ENCODE measurements at regions not wholly inside any gene's neighbourhood (a gene's known extent, or its start where the extent isn't known, plus 50 kb on each side); places are given as distances from the start of the nearest gene placed in this dataset.
"Not testable (repeated sequence)": the region's sequence is repeated elsewhere in the genome, so short reads cannot be mapped to it uniquely, and the experiment has no call there.

GRCh38 chr14:81767266-81767995 is 233.8 kb upstream of the SEL1L start:
- H3K9me3 ChIP-seq (ENCODE audit: control insufficient read depth, insufficient read depth, low read length): no peaks in the 10 kb centered on the region
- H3K4me3 ChIP-seq (ENCODE audit: low read length): no peak overlapping the region
- TF ChIP-seq CTCF (IDR thresholded peaks at IDR 0.05): no peak
- DNase-seq (no peak), ATAC-seq (no peak)
- H3K27me3 ChIP-seq (ENCODE audit: control insufficient read depth, insufficient read depth, low read length): no peaks in the 10 kb centered on the region
- Mint-ChIP-seq H3K27ac (no peak overlapping the region), H3K4me1 (no peaks in the 10 kb centered on the region), H3K4me3 (no peak overlapping the region), H3K27me3 (ENCODE audit: low read depth in 2 of 2) (no peaks in the 10 kb centered on the region), H3K9me3 (peaks cover 5 to 8% of the 10 kb centered on the region in 2 donors), H3K36me3 (no peaks in the 10 kb centered on the region)
- no peak overlapping the region for H3K27ac ChIP-seq (ENCODE audit: low read length)
- no peaks in the 10 kb centered on the region for H3K36me3 ChIP-seq (ENCODE audit: control insufficient read depth, insufficient read depth, low read length)
- 83% methylated on average over 1 of the region's 2 CpGs for WGBS (ENCODE audit: insufficient coverage)
- H3K4me1 ChIP-seq (ENCODE audit: control insufficient read depth, insufficient read depth, low read length): no peaks in the 10 kb centered on the region
- intact Hi-C loops (cut with micrococcal nuclease): no loop called here

- TF ChIP-seq CTCF (IDR thresholded peaks at IDR 0.05): no peak
- Mint-ChIP-seq H3K36me3 (no peaks in the 10 kb centered on the region), H3K4me3 (no peak overlapping the region), H3K9me3 (peaks cover 4 to 11% of the 10 kb centered on the region in 2 donors), H3K27ac (no peak overlapping the region), H3K27me3 (ENCODE audit: low read depth in 2 of 2) (no peaks in the 10 kb centered on the region), H3K4me1 (no peaks in the 10 kb centered on the region)
- H3K36me3 ChIP-seq (ENCODE audit: control insufficient read depth, insufficient read depth, low read length): no peaks in the 10 kb centered on the region
- no peak overlapping the region for H3K27ac ChIP-seq (ENCODE audit: low read length)
- no peak for DNase-seq
- intact Hi-C loops (cut with micrococcal nuclease): no loop called here
- H3K4me3 ChIP-seq (ENCODE audit: low read length): no peak overlapping the region
- no peaks in the 10 kb centered on the region for H3K4me1 ChIP-seq (ENCODE audit: control insufficient read depth, insufficient read depth, low read length)
- no peaks in the 10 kb centered on the region for H3K9me3 ChIP-seq (ENCODE audit: control insufficient read depth, insufficient read depth, low read length)
- H3K27me3 ChIP-seq (ENCODE audit: control insufficient read depth, insufficient read depth, low read length): no peaks in the 10 kb centered on the region
- no peak for ATAC-seq
Measured at GRCh38 chr14:81771651-81772275, 238.1 kb upstream of the SEL1L start.

DNA sequence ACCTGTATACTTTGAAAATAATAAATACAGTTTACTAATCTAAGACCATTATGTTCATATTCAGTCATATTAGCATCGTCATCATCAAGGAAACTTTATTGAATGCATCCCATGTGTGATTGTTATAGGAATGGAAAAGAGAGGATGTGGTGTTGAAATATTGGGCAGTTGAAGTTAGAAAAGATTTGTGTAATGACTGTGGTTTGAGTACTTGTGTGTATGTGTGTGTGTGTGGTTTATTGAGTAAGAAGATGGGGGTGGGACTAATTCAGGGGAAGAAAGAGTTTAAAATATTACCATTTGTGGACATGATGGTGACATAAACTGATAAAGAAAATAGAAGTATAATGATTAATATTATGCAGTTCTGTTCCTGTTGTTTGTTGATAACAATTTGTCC is 238.7 kb upstream of the SEL1L start:
- ATAC-seq: no peak
- H3K4me3 ChIP-seq (ENCODE audit: low read length): no peak overlapping the region
- Mint-ChIP-seq H3K27me3 (ENCODE audit: low read depth in 2 of 2) (no peaks in the 10 kb centered on the region), H3K4me1 (no peaks in the 10 kb centered on the region), H3K4me3 (no peak overlapping the region), H3K9me3 (peaks cover 0 to 8% of the 10 kb centered on the region in 2 donors), H3K27ac (no peak overlapping the region), H3K36me3 (no peaks in the 10 kb centered on the region)
- no peaks in the 10 kb centered on the region for H3K4me1 ChIP-seq (ENCODE audit: control insufficient read depth, insufficient read depth, low read length)
- no peak for DNase-seq
- no peaks in the 10 kb centered on the region for H3K27me3 ChIP-seq (ENCODE audit: control insufficient read depth, insufficient read depth, low read length)
- intact Hi-C loops (cut with micrococcal nuclease): no loop called here
- no peaks in the 10 kb centered on the region for H3K9me3 ChIP-seq (ENCODE audit: control insufficient read depth, insufficient read depth, low read length)
- WGBS (ENCODE audit: insufficient coverage): 100% methylated on average over 1 of the region's 1 CpG
- H3K27ac ChIP-seq (ENCODE audit: low read length): no peak overlapping the region
- TF ChIP-seq CTCF (IDR thresholded peaks at IDR 0.05): no peak
- no peaks in the 10 kb centered on the region for H3K36me3 ChIP-seq (ENCODE audit: control insufficient read depth, insufficient read depth, low read length)

DNA sequence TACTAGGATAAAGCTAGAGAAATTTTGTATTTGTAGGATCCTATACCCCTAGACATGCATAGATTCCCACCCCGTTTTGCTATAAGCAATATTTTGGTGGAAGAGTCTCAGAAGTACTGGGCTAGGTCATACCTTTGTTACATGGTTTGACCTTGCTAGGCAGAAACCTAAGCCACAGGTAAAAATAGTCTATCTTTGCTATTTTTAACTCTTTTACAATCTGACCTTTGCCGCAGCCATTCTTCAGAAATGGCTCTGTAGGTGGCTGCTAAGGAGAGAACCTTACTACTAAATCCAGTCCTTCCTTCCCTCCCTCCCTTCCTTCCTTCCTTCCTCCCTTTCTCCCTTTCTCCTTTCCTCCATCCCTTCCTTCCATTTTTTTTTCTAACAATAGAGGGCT is 242.9 kb upstream of the SEL1L start:
- H3K9me3 Mint-ChIP-seq: peaks cover 7 to 8% of the 10 kb centered on the region in 2 donors
- no peak overlapping the region for H3K27ac Mint-ChIP-seq
- no peak for ATAC-seq
- no peaks in the 10 kb centered on the region for H3K4me1 Mint-ChIP-seq
- H3K4me1 ChIP-seq (ENCODE audit: control insufficient read depth, insufficient read depth, low read length): no peaks in the 10 kb centered on the region
- H3K27ac ChIP-seq (ENCODE audit: low read length): no peak overlapping the region
- no peak for TF ChIP-seq CTCF (IDR thresholded peaks at IDR 0.05)
- H3K27me3 Mint-ChIP-seq (ENCODE audit: low read depth in 2 of 2): no peaks in the 10 kb centered on the region
- no peak overlapping the region for H3K4me3 Mint-ChIP-seq
- no peak for DNase-seq
- no peaks in the 10 kb centered on the region for H3K36me3 Mint-ChIP-seq
- intact Hi-C loops (cut with micrococcal nuclease): no loop called here
- H3K27me3 ChIP-seq (ENCODE audit: control insufficient read depth, insufficient read depth, low read length): no peaks in the 10 kb centered on the region
- 100% methylated on average over 2 of the region's 2 CpGs for WGBS (ENCODE audit: insufficient coverage)
- no peaks in the 10 kb centered on the region for H3K36me3 ChIP-seq (ENCODE audit: control insufficient read depth, insufficient read depth, low read length)
- H3K4me3 ChIP-seq (ENCODE audit: low read length): no peak overlapping the region
- H3K9me3 ChIP-seq (ENCODE audit: control insufficient read depth, insufficient read depth, low read length): no peaks in the 10 kb centered on the region

GRCh38 chr14:81781798-81782197 is 248.1 kb upstream of the SEL1L start:
- H3K36me3 Mint-ChIP-seq; H3K4me3 Mint-ChIP-seq; H3K4me1 ChIP-seq (ENCODE audit: control insufficient read depth, insufficient read depth, low read length); H3K27ac Mint-ChIP-seq; H3K27me3 ChIP-seq (ENCODE audit: control insufficient read depth, insufficient read depth, low read length); H3K4me3 ChIP-seq (ENCODE audit: low read length); H3K4me1 Mint-ChIP-seq; H3K36me3 ChIP-seq (ENCODE audit: control insufficient read depth, insufficient read depth, low read length); intact Hi-C loops (cut with micrococcal nuclease); ATAC-seq; DNase-seq; H3K9me3 ChIP-seq (ENCODE audit: control insufficient read depth, insufficient read depth, low read length); H3K27ac ChIP-seq (ENCODE audit: low read length); H3K27me3 Mint-ChIP-seq (ENCODE audit: low read depth in 2 of 2): not testable (repeated sequence)
- WGBS (ENCODE audit: insufficient coverage): 86% methylated on average over 7 of the region's 7 CpGs
- peaks cover 9 to 16% of the 10 kb centered on the region in 2 donors for H3K9me3 Mint-ChIP-seq

Measured in natural killer cell (primary cell).